Renal pelvis (tissue), 1 donor: ENCODE measurements at regions not wholly inside any gene's neighbourhood (a gene's known extent, or its start where the extent isn't known, plus 50 kb on each side); places are given as distances from the start of the nearest gene placed in this dataset.
"Not testable (repeated sequence)": the region's sequence is repeated elsewhere in the genome, so short reads cannot be mapped to it uniquely, and the experiment has no call there.

Experiments
- DNase-seq: peaks from one replicate; pipeline ENCODE4 v3.0.0-alpha.2; 2013

DNA sequence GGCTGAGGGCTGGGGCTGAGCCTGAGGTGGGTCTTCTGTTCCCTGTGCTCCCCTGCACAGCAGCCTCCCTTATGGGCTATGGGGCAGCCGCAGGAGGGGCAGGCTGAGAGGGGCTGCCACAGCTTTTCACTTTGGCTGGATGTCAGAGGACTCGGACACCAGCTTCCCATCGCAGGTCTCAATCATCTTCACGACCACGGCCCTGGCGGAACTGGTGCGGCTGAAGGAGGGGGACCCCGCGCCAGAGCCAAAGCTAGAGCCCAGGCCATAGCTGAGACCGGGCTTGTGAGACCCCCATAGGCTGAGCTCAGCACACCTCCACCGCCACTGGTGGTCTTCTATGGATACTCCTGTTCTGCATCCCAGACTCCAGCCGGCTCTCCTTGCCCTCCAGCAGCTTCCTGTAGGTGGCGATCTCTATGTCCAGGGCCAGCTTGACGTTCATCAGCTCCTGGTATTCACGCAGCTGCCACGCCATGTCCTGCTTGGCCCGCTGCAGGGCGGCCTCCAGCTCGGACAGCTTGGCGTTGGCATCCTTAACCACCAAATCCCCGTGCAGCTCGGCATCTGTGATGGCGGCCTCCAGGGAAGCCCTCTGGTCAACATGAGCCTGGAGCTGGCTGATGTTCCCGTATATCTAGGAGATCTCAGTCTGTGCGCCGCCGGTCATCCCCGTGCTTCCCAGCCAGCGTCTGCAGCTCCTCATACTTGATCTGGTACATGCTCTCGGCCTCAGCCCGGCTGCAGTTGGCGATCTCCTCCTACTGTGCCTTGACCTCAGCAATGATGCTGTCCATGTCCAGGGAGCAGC lies 181.7 kb upstream of the SYNPR start:
- no peak for DNase-seq

DNA sequence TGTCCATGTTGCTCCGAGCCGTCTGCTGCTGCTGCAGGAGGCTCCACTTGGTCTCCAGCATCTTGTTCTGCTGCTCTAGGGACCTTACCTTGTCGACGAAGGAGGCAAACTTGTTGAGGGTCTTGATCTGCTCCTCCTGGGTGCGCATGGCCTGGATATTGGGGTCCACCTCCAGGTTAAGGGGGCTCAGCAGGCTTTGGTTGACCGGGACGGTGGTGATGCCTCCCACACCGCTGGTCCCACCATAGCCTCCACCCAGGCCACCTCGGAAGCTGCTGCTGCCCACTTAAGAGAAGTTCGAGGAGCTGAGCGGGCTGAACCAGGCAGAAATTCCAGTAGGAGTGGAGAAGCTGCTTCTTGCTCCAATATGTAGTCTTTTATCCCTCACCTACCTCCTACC lies 180.7 kb upstream of the SYNPR start:
- DNase-seq = no peak

DNA sequence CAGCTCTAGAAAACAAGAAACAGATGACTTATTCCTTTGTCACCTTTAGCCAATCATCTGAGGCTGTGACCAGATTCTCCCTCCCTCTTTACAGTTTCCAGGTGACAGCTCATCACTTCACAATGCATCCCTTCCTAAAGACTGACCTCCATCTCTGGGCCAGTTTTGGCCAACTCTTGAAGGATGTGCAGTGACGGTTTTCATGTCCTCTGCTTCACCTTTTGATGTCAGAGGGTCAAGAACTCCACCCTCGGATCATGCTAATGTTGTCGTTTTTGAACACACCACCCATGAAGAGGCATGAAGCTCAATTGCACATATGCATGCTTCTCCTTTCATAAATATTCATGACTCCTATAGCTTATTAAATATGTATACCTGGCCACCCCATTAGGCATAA lies 161.2 kb upstream of the SYNPR start:
- DNase-seq = no peak

DNA sequence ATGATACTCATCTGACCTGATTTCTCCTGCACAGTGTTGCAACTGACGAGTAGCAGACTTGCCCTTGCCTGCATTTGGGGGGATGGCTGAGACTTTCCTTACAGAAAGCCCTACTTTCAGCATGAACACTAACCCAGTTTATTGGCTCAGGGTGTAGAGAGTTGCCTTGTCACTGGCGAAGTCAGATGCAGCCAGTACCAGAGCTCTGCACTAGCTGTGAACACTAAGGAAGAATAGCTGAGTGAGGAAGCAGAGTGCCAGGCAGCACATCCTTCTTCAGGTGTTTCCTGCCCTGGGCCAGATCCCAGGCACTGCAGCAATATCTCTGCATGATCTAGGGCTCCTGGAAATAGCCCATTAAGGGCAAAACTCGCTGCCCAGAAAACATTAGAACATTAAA lies 154.0 kb upstream of the SYNPR start:
- DNase-seq = no peak

DNA sequence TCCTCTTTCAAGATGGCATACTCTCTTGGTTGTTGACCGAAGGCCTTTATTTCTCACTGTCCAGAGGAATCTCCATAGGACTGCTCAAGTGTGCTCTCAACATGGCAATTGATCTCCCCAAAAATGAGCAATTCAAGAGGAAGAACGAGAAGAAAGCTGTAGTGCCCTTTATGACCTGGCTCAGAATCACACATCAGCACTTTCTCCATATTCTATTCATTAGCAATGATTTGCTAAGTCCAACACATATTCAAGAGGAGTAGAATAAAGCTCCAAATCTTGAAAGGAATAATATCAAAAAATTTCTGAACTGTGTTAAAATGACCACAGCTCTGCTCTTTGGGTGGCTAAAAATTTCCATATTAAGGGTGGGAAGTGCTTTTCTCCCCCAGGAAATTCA lies 151.6 kb upstream of the SYNPR start:
- DNase-seq = no peak

DNA sequence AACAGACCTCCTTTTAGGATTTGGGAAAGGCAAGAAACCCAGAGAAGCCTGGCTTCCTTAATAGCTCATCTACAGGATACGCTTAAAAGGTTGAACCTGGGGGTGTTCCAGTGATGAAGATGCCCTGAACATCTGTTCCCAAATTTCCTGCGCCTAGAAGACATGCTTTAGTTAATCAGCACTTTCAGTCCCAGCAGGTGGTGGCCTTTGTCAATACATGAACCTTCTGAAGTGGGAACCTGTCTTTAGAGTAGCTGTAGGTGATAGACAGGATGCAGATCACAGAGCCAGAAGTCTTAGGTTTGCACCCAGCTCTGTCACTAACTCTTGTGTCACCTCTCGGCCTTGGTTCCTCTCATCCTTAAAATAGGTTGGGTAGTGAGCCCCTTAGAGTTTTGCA lies 149.7 kb upstream of the SYNPR start:
- no peak for DNase-seq

DNA sequence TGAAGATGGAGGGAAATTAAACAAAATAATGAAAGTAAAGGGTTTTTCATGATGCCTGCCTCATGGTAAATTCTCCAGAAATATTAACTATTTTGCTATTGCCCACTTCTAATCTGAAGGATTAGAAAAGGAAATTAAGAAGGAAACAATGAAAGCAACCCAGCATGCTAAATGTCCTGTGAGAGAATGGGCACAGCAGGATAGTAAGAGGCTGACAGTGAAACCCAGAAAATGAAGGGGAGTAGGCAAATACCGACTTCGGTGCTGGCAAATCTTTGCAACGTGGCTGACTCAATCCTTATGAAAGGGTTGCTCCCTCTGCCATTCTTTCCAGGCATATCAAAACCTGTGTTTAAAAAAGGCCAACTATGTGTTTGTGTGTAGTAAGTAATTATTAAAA lies 147.5 kb upstream of the SYNPR start:
- no peak for DNase-seq

DNA sequence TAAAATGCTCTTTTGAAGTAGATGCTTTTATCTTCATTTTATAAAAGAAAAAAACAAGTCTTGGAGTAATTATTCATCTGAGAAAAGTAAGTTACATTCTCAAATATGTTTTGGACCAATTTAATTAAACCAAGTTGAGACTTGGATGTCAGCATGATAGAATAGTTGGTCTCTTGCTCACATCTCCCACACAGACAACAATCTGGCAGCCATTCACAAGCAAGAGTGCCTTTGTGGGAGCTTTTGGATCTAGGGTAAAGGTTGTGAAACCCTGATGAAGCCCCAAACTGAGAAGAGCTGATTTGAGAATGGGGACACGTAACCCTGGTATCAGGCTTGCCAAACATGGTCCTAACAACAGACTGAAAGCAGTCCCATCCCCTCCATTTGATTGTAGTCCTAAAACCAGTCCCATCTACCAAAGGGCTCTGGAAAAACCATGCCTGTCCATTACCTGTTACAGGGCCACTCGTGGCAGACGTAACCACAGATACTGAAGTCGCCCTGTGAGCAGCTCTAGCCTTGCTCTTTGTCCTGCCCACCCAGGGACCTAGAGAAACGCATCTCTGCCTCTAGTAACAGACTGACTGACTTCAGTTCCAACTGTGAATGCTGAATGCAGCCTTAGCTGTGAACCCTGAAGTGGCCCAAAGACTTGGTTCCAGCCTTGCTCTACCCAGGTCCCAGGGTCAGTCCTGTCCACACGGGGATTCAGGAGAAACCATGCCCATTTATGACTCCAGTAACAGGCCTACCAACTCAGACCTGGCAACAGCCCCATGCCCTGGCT lies 145.5 kb upstream of the SYNPR start:
- no peak for DNase-seq

DNA sequence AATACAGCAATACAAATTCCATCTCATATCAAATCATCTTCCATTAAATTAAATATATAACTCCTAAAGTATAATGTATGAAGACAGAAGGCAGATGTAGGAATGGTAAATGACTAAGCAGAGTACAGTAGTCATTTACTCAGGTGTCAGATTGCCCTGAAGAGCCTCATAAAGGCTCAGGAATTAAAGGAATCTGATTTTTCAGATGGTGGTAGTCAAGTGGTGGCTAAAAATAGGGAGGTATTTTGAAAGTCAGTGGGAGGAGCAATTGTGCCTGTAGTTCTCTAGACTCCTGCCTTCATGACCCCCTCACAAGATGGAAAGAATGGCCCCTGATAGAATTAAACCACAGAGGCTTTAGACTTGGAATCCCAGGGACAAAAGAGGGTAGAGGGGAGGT lies 142.7 kb upstream of the SYNPR start:
- DNase-seq = no peak

DNA sequence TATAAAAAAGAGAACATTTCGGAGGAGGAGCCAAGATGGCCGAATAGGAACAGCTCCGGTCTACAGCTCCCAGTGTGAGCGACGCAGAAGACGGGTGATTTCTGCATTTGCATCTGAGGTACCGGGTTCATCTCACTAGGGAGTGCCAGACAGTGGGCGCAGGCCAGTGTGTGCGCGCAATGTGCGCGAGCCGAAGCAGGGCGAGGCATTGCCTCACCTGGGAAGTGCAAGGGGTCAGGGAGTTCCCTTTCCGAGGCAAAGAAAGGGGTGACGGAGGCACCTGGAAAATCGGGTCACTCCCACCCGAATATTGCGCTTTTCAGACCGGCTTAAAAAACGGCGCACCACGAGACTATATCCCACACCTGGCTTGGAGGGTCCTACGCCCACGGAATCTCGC lies 141.9 kb upstream of the SYNPR start:
- not testable (repeated sequence) for DNase-seq

DNA sequence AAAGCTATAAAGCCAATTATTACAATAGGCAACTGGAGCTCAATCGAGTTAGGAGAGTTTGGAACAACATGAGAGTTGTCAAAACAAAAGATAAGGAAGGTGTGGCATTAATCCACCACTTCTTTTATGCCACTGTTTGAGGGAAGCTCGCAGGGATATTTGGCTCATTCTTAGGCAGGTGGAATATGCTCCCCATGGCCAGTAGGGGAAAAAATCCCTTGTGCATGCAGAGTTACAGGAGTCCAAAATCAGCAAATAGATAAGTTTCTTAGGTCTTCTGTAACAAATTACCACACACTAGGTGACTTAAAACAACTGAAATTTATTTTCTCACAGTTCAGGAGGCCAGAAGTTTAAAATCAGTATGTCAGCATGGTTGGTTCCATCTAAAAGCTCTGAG lies 135.4 kb upstream of the SYNPR start:
- no peak for DNase-seq

DNA sequence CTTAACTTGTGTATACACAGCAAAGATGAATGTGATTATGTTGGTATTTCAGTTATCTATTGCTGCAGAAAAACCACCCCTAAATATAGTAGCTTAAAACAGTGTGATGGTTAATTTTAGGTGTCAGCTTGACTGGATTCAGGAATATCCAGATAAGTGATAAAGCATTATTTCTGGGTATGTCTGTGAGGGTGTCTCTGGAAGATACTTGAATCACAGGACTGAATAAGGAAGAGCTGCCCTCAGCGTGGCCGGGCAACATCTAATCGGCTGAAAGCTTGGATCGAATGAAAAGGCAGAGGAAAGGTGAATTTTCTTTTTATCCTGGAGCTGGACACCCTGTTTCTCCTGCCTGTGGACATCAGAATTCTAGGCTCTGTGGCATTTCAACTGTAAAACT lies 132.0 kb upstream of the SYNPR start:
- no peak for DNase-seq

DNA sequence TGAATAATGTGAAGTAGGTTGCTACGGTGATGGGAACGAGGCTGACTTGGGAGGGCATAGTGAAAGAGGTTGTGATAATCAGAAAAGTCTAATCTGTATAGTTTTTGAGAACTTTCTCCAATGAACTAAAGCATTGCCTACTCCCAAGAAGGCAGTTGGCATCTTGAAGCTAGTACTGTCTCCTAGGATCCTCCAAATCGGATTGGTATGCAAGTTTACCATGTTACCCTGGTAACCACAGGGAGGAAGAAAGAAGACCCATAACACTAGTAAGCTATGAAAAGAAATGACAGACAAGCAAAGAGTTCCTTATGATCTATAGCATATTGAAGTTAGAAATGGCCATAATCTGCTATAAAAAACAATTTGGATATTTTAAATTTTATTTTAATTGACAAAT lies 127.2 kb upstream of the SYNPR start:
- no peak for DNase-seq

DNA sequence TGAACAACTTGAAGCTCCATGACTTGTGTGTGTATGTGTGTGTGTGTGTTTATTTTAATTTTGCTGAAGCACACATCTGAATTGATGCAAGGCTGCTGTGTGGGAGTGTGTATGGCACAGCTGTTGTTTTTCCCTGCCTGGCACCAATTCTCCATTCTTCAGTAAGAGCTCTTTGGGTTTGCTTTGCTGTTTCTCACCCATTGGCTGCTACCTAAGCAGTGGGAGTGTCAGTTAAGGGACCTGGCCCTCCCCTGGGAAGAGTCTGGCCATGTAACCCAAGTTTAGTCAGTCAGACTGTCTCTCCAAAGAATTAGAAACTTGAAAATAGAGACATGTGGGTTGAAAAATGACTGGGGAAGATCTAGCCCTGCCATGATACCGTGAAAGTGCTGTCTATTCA lies 126.2 kb upstream of the SYNPR start:
- no peak for DNase-seq

DNA sequence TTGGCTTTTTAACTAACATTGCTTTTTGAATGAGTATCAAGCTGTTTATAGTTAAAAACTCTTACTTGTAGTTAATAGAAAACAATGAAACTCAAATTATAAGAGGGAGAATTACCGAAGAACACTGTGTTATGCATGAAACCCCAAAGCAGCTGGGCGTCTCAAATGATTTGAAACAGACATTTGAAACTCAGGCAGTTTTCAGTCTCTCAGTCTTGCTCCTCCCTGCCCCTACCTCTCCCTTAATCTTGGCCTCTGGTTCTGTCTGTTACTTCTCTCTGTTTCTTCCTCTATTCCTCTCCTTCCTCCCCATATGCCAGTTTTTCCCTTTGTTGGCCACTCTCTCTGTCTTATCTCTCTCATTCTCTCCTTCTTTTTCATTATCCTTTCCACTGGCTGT lies 118.3 kb upstream of the SYNPR start:
- no peak for DNase-seq

DNA sequence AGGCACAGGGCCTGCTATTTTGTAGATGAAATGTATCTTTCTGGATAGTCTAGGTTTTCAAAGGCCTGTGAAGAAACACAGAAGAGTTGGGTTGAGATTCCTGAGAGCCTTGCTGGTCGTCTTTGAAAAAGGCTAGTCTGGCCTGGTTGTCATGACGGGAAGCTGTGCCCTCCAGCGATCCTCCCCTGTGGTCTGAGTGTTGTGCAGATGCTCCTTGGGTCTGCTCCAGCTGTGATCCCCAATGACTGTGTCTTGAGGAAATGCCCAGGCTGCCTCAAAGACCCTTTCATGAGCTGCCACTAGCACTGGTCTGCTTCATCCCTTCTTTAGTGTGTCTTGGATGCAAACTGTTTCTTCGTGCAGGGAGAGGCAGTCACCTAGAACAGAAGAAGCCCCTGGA lies 111.0 kb upstream of the SYNPR start:
- no peak for DNase-seq

DNA sequence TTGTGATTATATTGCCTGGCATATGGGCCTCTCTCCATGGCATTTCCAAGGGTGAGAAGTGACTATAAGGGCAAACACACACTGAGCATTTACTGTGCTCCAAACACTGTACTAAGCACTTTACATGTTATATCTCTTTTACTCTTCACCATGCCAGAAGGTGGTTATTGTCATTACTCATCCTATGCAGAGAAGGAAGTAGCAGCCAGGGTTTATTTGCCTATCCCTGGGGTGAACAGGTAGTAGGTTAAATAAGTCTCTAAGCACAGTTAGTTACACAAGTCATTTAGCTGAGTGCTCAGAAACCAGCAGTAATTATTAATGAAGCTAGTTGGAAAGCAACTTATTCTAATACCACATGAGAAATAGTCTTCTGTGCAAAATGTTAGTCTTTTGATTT lies 109.9 kb upstream of the SYNPR start:
- DNase-seq = no peak

DNA sequence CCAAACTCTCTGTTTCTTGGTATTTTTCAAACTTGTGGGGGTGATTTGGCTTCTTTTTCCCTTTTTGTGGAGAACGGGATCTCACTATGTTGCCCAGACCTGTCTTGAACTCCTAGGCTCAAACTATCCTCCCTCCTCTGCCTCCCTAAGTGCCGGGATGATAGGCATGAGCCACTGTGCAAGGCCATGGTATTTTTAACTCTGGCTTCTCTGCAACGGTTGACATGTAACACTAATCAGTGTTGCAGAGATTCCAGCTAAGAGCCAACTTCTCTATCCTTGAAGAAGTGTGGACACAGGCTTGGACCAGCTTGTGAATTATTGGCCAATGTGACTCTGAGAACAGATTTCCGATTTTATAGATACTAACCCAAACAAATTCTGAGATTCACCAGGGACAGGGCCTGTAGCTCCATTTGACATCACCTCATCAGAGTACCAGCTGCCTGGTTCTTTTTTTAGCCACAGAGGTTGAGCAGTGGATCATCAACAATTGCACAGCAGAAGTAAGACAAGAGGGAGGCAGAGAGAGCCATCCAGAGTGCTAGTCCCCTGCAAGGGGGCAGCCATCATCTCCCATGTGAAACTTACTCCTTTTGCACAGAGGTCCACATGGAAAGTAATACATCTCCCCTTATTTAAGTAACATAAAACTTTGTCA lies 98.1 kb upstream of the SYNPR start:
- DNase-seq = no peak

DNA sequence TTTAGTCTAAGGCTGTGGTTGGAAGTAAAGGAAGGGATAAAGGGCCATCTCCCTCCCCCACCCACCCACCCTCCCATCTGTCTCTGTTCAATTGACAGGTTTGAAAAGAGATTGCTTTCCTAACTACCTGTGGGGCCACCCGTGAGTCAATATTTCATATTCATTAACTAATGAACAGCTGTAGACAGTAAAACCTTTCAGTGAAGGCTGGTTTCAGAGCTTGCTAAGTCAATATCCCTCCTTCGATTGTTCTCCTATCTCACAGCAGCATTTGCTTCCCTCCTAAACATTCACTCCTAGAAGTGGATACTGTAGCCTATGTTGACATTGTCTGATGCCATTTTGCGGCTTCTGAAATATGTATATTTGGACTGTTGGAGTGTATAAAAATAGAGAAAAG lies 85.9 kb upstream of the SYNPR start:
- DNase-seq = no peak

DNA sequence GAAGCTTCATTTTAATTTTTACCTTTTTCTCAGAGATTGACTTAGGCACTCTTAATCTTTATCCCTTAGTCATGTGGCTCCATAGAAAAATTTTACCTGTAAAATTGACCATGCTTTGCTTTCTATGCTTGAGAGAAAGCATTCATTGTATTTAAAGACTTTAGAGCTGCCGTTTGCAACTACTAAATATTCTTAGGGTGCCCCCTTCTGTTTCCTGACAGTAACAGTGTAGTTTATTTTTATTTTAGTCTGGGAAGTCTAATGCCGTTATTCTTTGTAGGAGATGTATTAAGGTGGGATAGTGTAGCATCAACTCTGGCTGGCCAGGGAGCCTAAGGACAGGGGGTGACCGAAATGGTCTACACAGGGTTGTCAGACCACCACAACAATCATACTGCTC lies 84.5 kb upstream of the SYNPR start:
- DNase-seq = peak; percentile 20

DNA sequence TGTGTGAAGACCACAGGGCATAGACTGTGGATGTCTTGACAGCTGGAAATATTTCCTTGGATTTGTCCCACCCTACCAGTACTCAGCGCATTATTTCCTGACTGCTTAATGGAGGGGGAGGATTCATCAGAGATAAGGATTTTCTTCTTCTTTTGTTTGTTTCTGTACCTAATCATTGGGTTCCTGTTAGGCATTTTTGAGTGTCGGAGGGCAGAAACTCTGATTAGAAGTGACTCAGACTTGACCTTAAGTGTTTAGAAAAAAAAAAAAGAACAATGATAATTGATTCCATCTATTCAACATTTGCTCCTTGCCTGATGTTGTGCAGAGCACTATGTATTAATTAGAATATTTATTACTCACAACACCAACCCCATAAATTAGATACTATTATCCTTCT lies 78.5 kb upstream of the SYNPR start:
- no peak for DNase-seq

DNA sequence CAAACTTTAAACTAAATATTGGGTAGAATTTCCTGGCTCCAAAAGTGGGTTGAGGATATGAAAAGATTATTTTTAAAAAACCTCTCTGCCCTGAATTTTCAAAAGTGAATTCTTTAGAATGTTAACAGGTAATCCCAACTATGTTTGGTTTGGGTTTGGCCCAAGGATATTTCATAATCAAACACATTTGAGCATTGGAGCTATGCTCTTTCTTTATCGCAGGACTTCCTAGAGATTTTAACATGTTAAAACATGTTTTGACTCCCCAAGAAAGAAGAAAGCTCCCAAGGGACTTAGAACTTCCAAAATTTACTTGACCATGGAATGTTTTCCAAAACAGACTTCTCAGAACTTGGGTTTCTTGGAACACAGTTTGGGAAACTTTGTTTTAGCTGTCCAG lies 75.6 kb upstream of the SYNPR start:
- DNase-seq = no peak

DNA sequence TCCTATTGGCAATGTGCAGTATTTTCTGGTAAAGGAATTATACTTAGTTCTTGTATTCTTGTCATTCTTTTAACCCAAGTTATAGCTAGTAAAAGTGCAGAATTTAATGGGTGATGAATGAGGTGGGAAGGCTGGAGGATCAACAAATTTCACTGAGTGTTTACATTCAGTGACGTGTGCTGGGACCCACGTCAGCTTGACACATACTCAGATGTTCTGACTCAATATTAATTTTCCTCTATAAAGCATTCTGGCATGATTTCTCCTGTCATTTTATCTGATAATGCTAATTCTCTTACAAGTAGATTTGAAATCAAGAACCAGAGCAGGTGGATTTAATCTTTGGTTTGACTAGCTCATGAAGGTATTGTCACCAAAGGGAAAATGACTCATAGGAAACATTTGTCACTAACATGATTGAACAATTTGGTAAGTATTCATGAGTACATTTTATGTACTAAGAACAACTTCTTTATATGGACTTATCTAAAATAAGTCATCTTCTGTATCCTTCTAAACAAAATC lies 71.0 kb upstream of the SYNPR start:
- no peak for DNase-seq
